HEK293 (cell line): ENCODE measurements at regions not wholly inside any gene's neighbourhood (a gene's known extent, or its start where the extent isn't known, plus 50 kb on each side); places are given as distances from the start of the nearest gene placed in this dataset.

ENCODE experiments used
- CTCF ChIA-PET: fragments of 350-600 bp; formaldehyde crosslinking; extraction: SDS; loops from one replicate; lab custom pipeline; 2021; ENCODE audit warnings: antibody characterized with exemption; lab: Yijun Ruan, JAX
- POLR2A ChIA-PET: fragments of 300-600 bp; formaldehyde crosslinking; extraction: SDS; loops from one replicate; lab custom pipeline; 2020; ENCODE audit warnings: antibody characterized with exemption, inconsistent platforms; lab: Yijun Ruan, JAX
- H3K27ac ChIP-seq: fragments of 200-500 bp; sonication (Bioruptor generic); 2 replicates; pipeline ENCODE4 v1.5.1; 2014; ENCODE audit warnings: low read depth, low read length, control low read depth, inconsistent platforms; ENCODE audit errors: extremely low read depth
- H3K36me3 ChIP-seq, 2 experiments: fragments of 200-500 bp in 1 of 2; sonication (Bioruptor generic) in 1 of 2; 1 replicate in 1 of 2; 2 replicates in 1 of 2; pipeline ENCODE4 v1.5.1; 2014 to 2017; ENCODE audit warnings: inconsistent platforms in 2 of 2, low read length in 2 of 2; ENCODE audit not compliant: control insufficient read depth in 2 of 2, insufficient read depth in 1 of 2
- H3K4me1 ChIP-seq: fragments of 200-500 bp; sonication (Bioruptor generic); 2 replicates; pipeline ENCODE4 v1.5.1; 2014; ENCODE audit warnings: mild to moderate bottlenecking, low read length, inconsistent platforms; ENCODE audit not compliant: control insufficient read depth, insufficient read depth
- H3K4me3 ChIP-seq: 2 replicates; pipeline ENCODE4 v1.5.1; 2011; ENCODE audit warnings: low read depth, mild to moderate bottlenecking, control low read depth, low read length, moderate library complexity
- H3K9me3 ChIP-seq: fragments of 200-500 bp; sonication (Bioruptor generic); 2 replicates; pipeline ENCODE4 v1.5.1; 2014; ENCODE audit warnings: low read depth, low read length, inconsistent platforms; ENCODE audit not compliant: control insufficient read depth, insufficient read depth
- ATF2 ChIP-seq: fragments of 450-650 bp; formaldehyde crosslinking; IDR thresholded peaks from 2 replicates; pipeline ENCODE4 v1.5.1; 2016; ENCODE audit warnings: missing biosample characterization, missing genetic modification characterization, low read depth
- FEZF1 ChIP-seq: fragments of 450-650 bp; formaldehyde crosslinking; IDR thresholded peaks from 2 replicates; pipeline ENCODE4 v1.5.1; 2016; ENCODE audit warnings: missing biosample characterization, missing genetic modification characterization
- GLI2 ChIP-seq: fragments of 450-650 bp; formaldehyde crosslinking; IDR thresholded peaks from 2 replicates; pipeline ENCODE4; 2017; ENCODE audit warnings: missing biosample characterization, missing genetic modification characterization, low read depth, borderline replicate concordance
- GLIS1 ChIP-seq: fragments of 450-650 bp; formaldehyde crosslinking; IDR thresholded peaks from 2 replicates; pipeline ENCODE4 v1.5.1; 2016; ENCODE audit warnings: missing biosample characterization, missing genetic modification characterization
- IKZF3 ChIP-seq: fragments of 450-650 bp; IDR thresholded peaks from 2 replicates; pipeline ENCODE4 v1.5.0; 2018; ENCODE audit warnings: missing biosample characterization, mild to moderate bottlenecking, missing genetic modification characterization, moderate library complexity
- MEIS1 ChIP-seq: sonication (generic); formaldehyde crosslinking; IDR thresholded peaks from 2 replicates; pipeline ENCODE4 v1.8.1; 2022; ENCODE audit warnings: missing genetic modification reagents, mild to moderate bottlenecking, borderline replicate concordance
- OSR2 ChIP-seq: fragments of 450-650 bp; formaldehyde crosslinking; IDR thresholded peaks from 2 replicates; pipeline ENCODE4 v1.5.1; 2016; ENCODE audit warnings: missing biosample characterization, missing genetic modification characterization
- YY2 ChIP-seq: fragments of 450-650 bp; formaldehyde crosslinking; IDR thresholded peaks from 2 replicates; pipeline ENCODE4 v1.5.1; 2016; ENCODE audit warnings: missing biosample characterization, missing genetic modification characterization
- ZBTB20 ChIP-seq: fragments of 450-650 bp; formaldehyde crosslinking; IDR thresholded peaks from 2 replicates; pipeline ENCODE4 v1.5.1; 2016; ENCODE audit warnings: missing biosample characterization, missing genetic modification characterization
- ZBTB48 ChIP-seq: fragments of 450-650 bp; formaldehyde crosslinking; IDR thresholded peaks from 2 replicates; pipeline ENCODE4 v1.5.1; 2016; ENCODE audit warnings: missing biosample characterization, missing genetic modification characterization
- ZNF132 ChIP-seq: fragments of 450-650 bp; formaldehyde crosslinking; IDR thresholded peaks from 2 replicates; pipeline ENCODE4 v1.5.1; 2017; ENCODE audit warnings: missing biosample characterization, missing genetic modification characterization, borderline replicate concordance
- ZNF140 ChIP-seq: fragments of 450-650 bp; formaldehyde crosslinking; IDR thresholded peaks from 2 replicates; pipeline ENCODE4 v1.5.1; 2016; ENCODE audit warnings: missing biosample characterization, missing genetic modification characterization
- ZNF157 ChIP-seq: fragments of 450-650 bp; formaldehyde crosslinking; IDR thresholded peaks from 2 replicates; pipeline ENCODE4 v1.5.1; 2016; ENCODE audit warnings: missing biosample characterization, missing genetic modification characterization
- ZNF174 ChIP-seq: fragments of 450-650 bp; formaldehyde crosslinking; IDR thresholded peaks from 2 replicates; pipeline ENCODE4 v1.5.0; 2017; ENCODE audit warnings: missing biosample characterization, mild to moderate bottlenecking, missing genetic modification characterization
- ZNF18 ChIP-seq: fragments of 450-650 bp; formaldehyde crosslinking; IDR thresholded peaks from 2 replicates; pipeline ENCODE4 v1.5.1; 2016; ENCODE audit warnings: missing biosample characterization, missing genetic modification characterization
- ZNF23 ChIP-seq: fragments of 450-650 bp; formaldehyde crosslinking; IDR thresholded peaks from 2 replicates; pipeline ENCODE4 v1.5.1; 2016; ENCODE audit warnings: missing biosample characterization, missing genetic modification characterization, borderline replicate concordance
- ZNF248 ChIP-seq: fragments of 450-650 bp; formaldehyde crosslinking; IDR thresholded peaks from 2 replicates; pipeline ENCODE4 v1.5.1; 2017; ENCODE audit warnings: missing biosample characterization, missing genetic modification characterization
- ZNF394 ChIP-seq: fragments of 450-650 bp; formaldehyde crosslinking; IDR thresholded peaks from 2 replicates; pipeline ENCODE4 v1.5.1; 2016; ENCODE audit warnings: missing biosample characterization, missing genetic modification characterization, mild to moderate bottlenecking, moderate library complexity, borderline replicate concordance
- ZNF488 ChIP-seq: fragments of 450-650 bp; formaldehyde crosslinking; IDR thresholded peaks from 2 replicates; pipeline ENCODE4 v1.5.1; 2016; ENCODE audit warnings: missing biosample characterization, missing genetic modification characterization
- ZNF530 ChIP-seq: fragments of 450-650 bp; formaldehyde crosslinking; IDR thresholded peaks from 2 replicates; pipeline ENCODE4 v1.5.1; 2016; ENCODE audit warnings: low read depth, missing biosample characterization, missing genetic modification characterization
- ZNF596 ChIP-seq: fragments of 450-650 bp; IDR thresholded peaks from 2 replicates; pipeline ENCODE4 v1.5.0; 2018; ENCODE audit warnings: missing biosample characterization, mild to moderate bottlenecking, missing genetic modification characterization, moderate library complexity
- ZNF600 ChIP-seq: fragments of 450-650 bp; formaldehyde crosslinking; IDR thresholded peaks from 2 replicates; pipeline ENCODE4 v1.5.1; 2016; ENCODE audit warnings: missing biosample characterization, missing genetic modification characterization
- ZNF624 ChIP-seq: fragments of 450-650 bp; formaldehyde crosslinking; IDR thresholded peaks from 2 replicates; pipeline ENCODE4 v1.5.1; 2017; ENCODE audit warnings: missing biosample characterization, missing genetic modification characterization
- ZNF677 ChIP-seq: fragments of 450-650 bp; IDR thresholded peaks from 2 replicates; pipeline ENCODE4 v1.5.0; 2018; ENCODE audit warnings: missing biosample characterization, mild to moderate bottlenecking, missing genetic modification characterization, moderate library complexity
- ZNF707 ChIP-seq: fragments of 450-650 bp; formaldehyde crosslinking; IDR thresholded peaks from 2 replicates; pipeline ENCODE4 v1.5.1; 2016; ENCODE audit warnings: missing biosample characterization, missing genetic modification characterization
- ZNF837 ChIP-seq: fragments of 450-650 bp; formaldehyde crosslinking; IDR thresholded peaks from 2 replicates; pipeline ENCODE4 v1.5.1; 2016; ENCODE audit warnings: missing biosample characterization, missing genetic modification characterization
- ZSCAN23 ChIP-seq: fragments of 450-650 bp; formaldehyde crosslinking; IDR thresholded peaks from 2 replicates; pipeline ENCODE4 v1.5.1; 2016; ENCODE audit warnings: missing biosample characterization, missing genetic modification characterization

GRCh38 chr17:71201639-71202038 lies 919.2 kb upstream of the SOX9 start:
- no peak overlapping the region for H3K27ac ChIP-seq
- no peaks in the 10 kb centered on the region for H3K9me3 ChIP-seq
- POLR2A ChIA-PET: no interaction called here
- no peaks in the 10 kb centered on the region for H3K36me3 ChIP-seq
- TF ChIP-seq ZNF132 (tag by site-specific recombination) (no peak), ZNF488 (no peak), GLI2 (tag by site-specific recombination) (no peak), ZNF394 (tag by site-specific recombination) (no peak), ZNF600 (tag by site-specific recombination) (no peak), ZBTB48 (no peak), ZSCAN23 (tag by site-specific recombination) (no peak), ZNF677 (tag by site-specific recombination) (no peak), ZNF837 (tag by site-specific recombination) (no peak), ZNF248 (no peak), IKZF3 (tag by site-specific recombination) (no peak), ZNF174 (tag by site-specific recombination) (no peak), ZNF707 (tag by site-specific recombination) (no peak), ATF2 (tag by site-specific recombination) (no peak), FEZF1 (tag by site-specific recombination) (no peak), OSR2 (tag by site-specific recombination) (no peak), GLIS1 (tag by site-specific recombination) (no peak)
- TF ChIP-seq, all 188 proteins: peak for 0
- Histone ChIP-seq H3K4me3 (no peak overlapping the region), H3K4me1 (peaks cover 7% of the 10 kb centered on the region; the same call in 1 of the 2 replicates)
- CTCF ChIA-PET: no interaction called here

GRCh38 chr17:71202449-71202848 lies 918.4 kb upstream of the SOX9 start:
- Histone ChIP-seq H3K27ac (no peak overlapping the region), H3K4me1 (peaks cover 7% of the 10 kb centered on the region; the same call in 1 of the 2 replicates), H3K36me3 (no peaks in the 10 kb centered on the region), H3K4me3 (no peak overlapping the region), H3K9me3 (no peaks in the 10 kb centered on the region)
- ChIA-PET CTCF (no interaction called here), POLR2A (no interaction called here)
- TF ChIP-seq ZNF18 (no peak), ZNF530 (no peak), ZBTB20 (tag by site-specific recombination) (no peak), YY2 (tag by site-specific recombination) (no peak), ZNF140 (tag by site-specific recombination) (no peak), ZNF157 (tag by site-specific recombination) (no peak), ZNF624 (tag by site-specific recombination) (no peak), ZNF23 (tag by site-specific recombination) (no peak), ZNF596 (tag by site-specific recombination) (no peak), MEIS1 (CRISPR knock-in tag) (no peak)
